ENCODE measurements at regions not wholly inside any gene's neighbourhood (a gene's known extent, or its start where the extent isn't known, plus 50 kb on each side); places are given as distances from the start of the nearest gene placed in this dataset.

- DNase-seq (ENCODE audit: low read depth in 4 of 4, low spot score in 3 of 4): no peak
Observed at GRCh38 chr11:92845390-92845789, 124.1 kb upstream of the MTNR1B start.

- DNase-seq (ENCODE audit: low read depth in 4 of 4, low spot score in 3 of 4): no peak
Observed at GRCh38 chr11:92845805-92846204, 123.6 kb upstream of the MTNR1B start.

GRCh38 chr11:92846491-92847125 is 122.8 kb upstream of the MTNR1B start:
- DNase-seq (ENCODE audit: low read depth in 4 of 4, low spot score in 3 of 4): no peak

- no peak for DNase-seq (ENCODE audit: low read depth in 4 of 4, low spot score in 3 of 4)
Observed at GRCh38 chr11:92848578-92848977, 120.9 kb upstream of the MTNR1B start.

- no peak for DNase-seq (ENCODE audit: low read depth in 4 of 4, low spot score in 3 of 4)
Observed at GRCh38 chr11:92850296-92850826, 119.1 kb upstream of the MTNR1B start.

- DNase-seq (ENCODE audit: low read depth in 4 of 4, low spot score in 3 of 4): no peak
Observed at GRCh38 chr11:92852229-92852628, 117.2 kb upstream of the MTNR1B start.

GRCh38 chr11:92852946-92853345 is 116.5 kb upstream of the MTNR1B start:
- DNase-seq (ENCODE audit: low read depth in 4 of 4, low spot score in 3 of 4): no peak

- DNase-seq (ENCODE audit: low read depth in 4 of 4, low spot score in 3 of 4): no peak
Observed at GRCh38 chr11:92854162-92854561, 115.3 kb upstream of the MTNR1B start.

- no peak for DNase-seq (ENCODE audit: low read depth in 4 of 4, low spot score in 3 of 4)
Observed at GRCh38 chr11:92854952-92855351, 114.5 kb upstream of the MTNR1B start.

GRCh38 chr11:92855607-92856405 is 113.6 kb upstream of the MTNR1B start:
- peak in 1 of 4 donors; percentile 36 for DNase-seq (ENCODE audit: low read depth in 4 of 4, low spot score in 3 of 4)

GRCh38 chr11:92857407-92857806 is 112.0 kb upstream of the MTNR1B start:
- DNase-seq (ENCODE audit: low read depth in 4 of 4, low spot score in 3 of 4): no peak

GRCh38 chr11:92859156-92859690 is 110.2 kb upstream of the MTNR1B start:
- DNase-seq (ENCODE audit: low read depth in 4 of 4, low spot score in 3 of 4): no peak

- DNase-seq (ENCODE audit: low read depth in 4 of 4, low spot score in 3 of 4): no peak
Observed at GRCh38 chr11:92861634-92862033, 107.8 kb upstream of the MTNR1B start.

- DNase-seq (ENCODE audit: low read depth in 4 of 4, low spot score in 3 of 4): no peak
Observed at GRCh38 chr11:92865352-92865751, 104.1 kb upstream of the MTNR1B start.

GRCh38 chr11:92866679-92867282 is 102.7 kb upstream of the MTNR1B start:
- DNase-seq (ENCODE audit: low read depth in 4 of 4, low spot score in 3 of 4): no peak

- no peak for DNase-seq (ENCODE audit: low read depth in 4 of 4, low spot score in 3 of 4)
Observed at GRCh38 chr11:92867913-92868619, 101.4 kb upstream of the MTNR1B start.

GRCh38 chr11:92869716-92870115 is 99.7 kb upstream of the MTNR1B start:
- no peak for DNase-seq (ENCODE audit: low read depth in 4 of 4, low spot score in 3 of 4)

- DNase-seq (ENCODE audit: low read depth in 4 of 4, low spot score in 3 of 4): no peak
Observed at GRCh38 chr11:92870196-92870832, 99.1 kb upstream of the MTNR1B start.

GRCh38 chr11:92873551-92873950 is 95.9 kb upstream of the MTNR1B start:
- DNase-seq (ENCODE audit: low read depth in 4 of 4, low spot score in 3 of 4): no peak

GRCh38 chr11:92875473-92875872 is 94.0 kb upstream of the MTNR1B start:
- DNase-seq (ENCODE audit: low read depth in 4 of 4, low spot score in 3 of 4): no peak
